ENCODE measurements at regions not wholly inside any gene's neighbourhood (a gene's known extent, or its start where the extent isn't known, plus 50 kb on each side); places are given as distances from the start of the nearest gene placed in this dataset.

- Histone ChIP-seq H3K79me2 (ENCODE audit: insufficient read depth, low read length) (no peaks in the 10 kb centered on the region), H3K4me2 (ENCODE audit: insufficient read depth, low read length) (no peak overlapping the region), H3K36me3 (ENCODE audit: insufficient read depth, low read length) (no peaks in the 10 kb centered on the region), H3K4me1 (ENCODE audit: insufficient read depth, low read length) (no peaks in the 10 kb centered on the region), H3K4me3 (ENCODE audit: insufficient read depth, low read length) (no peak overlapping the region), H3K27ac (ENCODE audit: low read depth, low read length) (no peak overlapping the region), H4K20me1 (ENCODE audit: insufficient read depth, low read length) (no peaks in the 10 kb centered on the region), H3K9me3 (ENCODE audit: low read depth, low read length) (peaks cover 4% of the 10 kb centered on the region), H3K27me3 (ENCODE audit: insufficient read depth, low read length) (no peaks in the 10 kb centered on the region), H2AFZ (ENCODE audit: low read length) (no peak overlapping the region)
- no peak for DNase-seq (ENCODE audit: insufficient read length, low spot score, missing footprints)
- no peak for TF ChIP-seq CTCF (IDR thresholded peaks at IDR 0.05; ENCODE audit: extremely low read depth, low read depth, low read length)
These were observed 1247.2 kb downstream of the ROBO2 start for GRCh38 chr3:78287085-78287484.

GRCh38 chr3:78293284-78293683 is 1253.4 kb downstream of the ROBO2 start:
- Histone ChIP-seq H3K36me3 (ENCODE audit: insufficient read depth, low read length) (no peaks in the 10 kb centered on the region), H3K9me3 (ENCODE audit: low read depth, low read length) (peaks cover 4% of the 10 kb centered on the region), H3K4me2 (ENCODE audit: insufficient read depth, low read length) (no peak overlapping the region), H4K20me1 (ENCODE audit: insufficient read depth, low read length) (no peaks in the 10 kb centered on the region), H3K27me3 (ENCODE audit: insufficient read depth, low read length) (no peaks in the 10 kb centered on the region), H3K79me2 (ENCODE audit: insufficient read depth, low read length) (no peaks in the 10 kb centered on the region), H3K27ac (ENCODE audit: low read depth, low read length) (no peak overlapping the region), H3K4me1 (ENCODE audit: insufficient read depth, low read length) (no peaks in the 10 kb centered on the region), H3K4me3 (ENCODE audit: insufficient read depth, low read length) (no peak overlapping the region), H2AFZ (ENCODE audit: low read length) (no peak overlapping the region)
- TF ChIP-seq CTCF (IDR thresholded peaks at IDR 0.05; ENCODE audit: extremely low read depth, low read depth, low read length) = no peak
- DNase-seq (ENCODE audit: insufficient read length, low spot score, missing footprints) = no peak

- no peak overlapping the region for H3K4me3 ChIP-seq (ENCODE audit: insufficient read depth, low read length)
- no peaks in the 10 kb centered on the region for H3K79me2 ChIP-seq (ENCODE audit: insufficient read depth, low read length)
- no peak for DNase-seq (ENCODE audit: insufficient read length, low spot score, missing footprints)
- H4K20me1 ChIP-seq (ENCODE audit: insufficient read depth, low read length) = no peaks in the 10 kb centered on the region
- no peak for TF ChIP-seq CTCF (IDR thresholded peaks at IDR 0.05; ENCODE audit: extremely low read depth, low read depth, low read length)
- no peaks in the 10 kb centered on the region for H3K27me3 ChIP-seq (ENCODE audit: insufficient read depth, low read length)
- no peaks in the 10 kb centered on the region for H3K36me3 ChIP-seq (ENCODE audit: insufficient read depth, low read length)
- H3K27ac ChIP-seq (ENCODE audit: low read depth, low read length) = no peak overlapping the region
- no peaks in the 10 kb centered on the region for H3K4me1 ChIP-seq (ENCODE audit: insufficient read depth, low read length)
- no peak overlapping the region for H3K4me2 ChIP-seq (ENCODE audit: insufficient read depth, low read length)
- no peaks in the 10 kb centered on the region for H3K9me3 ChIP-seq (ENCODE audit: low read depth, low read length)
- H2AFZ ChIP-seq (ENCODE audit: low read length) = no peak overlapping the region
These were observed 1264.2 kb downstream of the ROBO2 start for GRCh38 chr3:78304115-78304514.

GRCh38 chr3:78312851-78313250 is 1273.0 kb downstream of the ROBO2 start:
- H3K4me2 ChIP-seq (ENCODE audit: insufficient read depth, low read length) = no peak overlapping the region
- no peak overlapping the region for H3K27ac ChIP-seq (ENCODE audit: low read depth, low read length)
- no peak overlapping the region for H3K4me3 ChIP-seq (ENCODE audit: insufficient read depth, low read length)
- H3K27me3 ChIP-seq (ENCODE audit: insufficient read depth, low read length) = no peaks in the 10 kb centered on the region
- H3K36me3 ChIP-seq (ENCODE audit: insufficient read depth, low read length) = no peaks in the 10 kb centered on the region
- H2AFZ ChIP-seq (ENCODE audit: low read length) = no peak overlapping the region
- no peaks in the 10 kb centered on the region for H3K9me3 ChIP-seq (ENCODE audit: low read depth, low read length)
- no peaks in the 10 kb centered on the region for H4K20me1 ChIP-seq (ENCODE audit: insufficient read depth, low read length)
- H3K4me1 ChIP-seq (ENCODE audit: insufficient read depth, low read length) = no peaks in the 10 kb centered on the region
- H3K79me2 ChIP-seq (ENCODE audit: insufficient read depth, low read length) = no peaks in the 10 kb centered on the region
- no peak for DNase-seq (ENCODE audit: insufficient read length, low spot score, missing footprints)
- no peak for TF ChIP-seq CTCF (IDR thresholded peaks at IDR 0.05; ENCODE audit: extremely low read depth, low read depth, low read length)

Measured in osteoblast (primary cell).